SK-N-SH treated with all-trans-retinoic acid at 6 μM for 48 hours (cell line): ENCODE measurements at regions not wholly inside any gene's neighbourhood (a gene's known extent, or its start where the extent isn't known, plus 50 kb on each side); places are given as distances from the start of the nearest gene placed in this dataset.

Source experiments
- POU6F1 ChIP-seq: fragments of 250-450 bp; sonication (Bioruptor Pico); IDR thresholded peaks from 2 replicates; pipeline ENCODE4 v1.8.0; 2021; ENCODE audit warnings: low read depth, mild to moderate bottlenecking, moderate library complexity, borderline replicate concordance
- SNAI2 ChIP-seq: fragments of 250-450 bp; sonication (Bioruptor Pico); IDR thresholded peaks from 2 replicates; pipeline ENCODE4 v1.5.0; 2020; ENCODE audit warnings: mild to moderate bottlenecking, moderate library complexity
- TSHZ2 ChIP-seq: fragments of 250-450 bp; sonication (Bioruptor Pico); IDR thresholded peaks from 2 replicates; pipeline ENCODE4 v1.5.0; 2020; ENCODE audit warnings: mild to moderate bottlenecking, moderate library complexity

GRCh38 chr22:32307617-32308016 is 50.0 kb upstream of the RFPL3 start (continued):
- TF ChIP-seq TSHZ2 (CRISPR knock-in tag) (no peak), SNAI2 (no peak), POU6F1 (no peak)
- TF ChIP-seq, all 23 proteins: peak for 0
